ENCODE measurements at regions not wholly inside any gene's neighbourhood (a gene's known extent, or its start where the extent isn't known, plus 50 kb on each side); places are given as distances from the start of the nearest gene placed in this dataset.

DNA sequence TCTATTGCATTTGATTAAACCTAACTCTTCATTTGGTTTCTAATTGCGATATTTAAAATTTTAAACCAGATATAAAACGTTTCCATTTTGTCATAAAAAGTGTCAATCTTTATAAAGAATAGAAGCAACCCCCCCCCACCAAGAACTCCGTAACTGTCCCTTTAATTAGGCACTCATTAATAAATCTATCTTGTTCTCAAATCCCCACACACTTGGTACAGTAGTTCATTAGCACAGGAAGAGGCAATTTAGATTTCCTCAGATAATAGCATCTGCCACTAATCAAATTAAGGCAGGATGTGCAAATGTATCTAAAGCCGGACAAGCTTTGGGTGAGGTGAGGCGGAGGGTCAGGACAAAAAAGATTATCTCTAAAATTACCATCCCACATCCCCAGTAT, 1143.3 kb upstream of the AUTS2 start:
- Histone ChIP-seq H3K27me3 (ENCODE audit: control insufficient read depth in 4 of 4, insufficient read depth in 4 of 4, low read length in 3 of 4) (no peaks in the 10 kb centered on the region), H3K9me3 (ENCODE audit: control insufficient read depth in 4 of 4, low read length in 3 of 4) (peaks cover 0 to 2% (median 0%) of the 10 kb centered on the region in 4 donors), H3K27ac (ENCODE audit: low read depth in 1 of 2, low read length in 2 of 2) (no peak overlapping the region), H3K9ac (ENCODE audit: low read depth in 1 of 2, low read length in 2 of 2) (no peak overlapping the region), H3K36me3 (ENCODE audit: control insufficient read depth in 4 of 4, insufficient read depth in 3 of 4, low read depth in 1 of 4, low read length in 3 of 4) (no peaks in the 10 kb centered on the region), H3K4me3 (ENCODE audit: low read depth in 1 of 3, low read length in 3 of 3) (no peak overlapping the region), H3K4me1 (ENCODE audit: control insufficient read depth in 4 of 4, insufficient read depth in 4 of 4, low read length in 3 of 4) (no peaks in the 10 kb centered on the region)
- WGBS, result 54% methylated on average over 5 of the region's 5 CpGs
- DNase-seq (ENCODE audit: low spot score), result no peak
- TF ChIP-seq JUND (IDR thresholded peaks at IDR 0.05), result no peak
- TF ChIP-seq HNF4A (conservative IDR thresholded peaks at IDR 0.05), result no peak
- TF ChIP-seq, protein P1, sequence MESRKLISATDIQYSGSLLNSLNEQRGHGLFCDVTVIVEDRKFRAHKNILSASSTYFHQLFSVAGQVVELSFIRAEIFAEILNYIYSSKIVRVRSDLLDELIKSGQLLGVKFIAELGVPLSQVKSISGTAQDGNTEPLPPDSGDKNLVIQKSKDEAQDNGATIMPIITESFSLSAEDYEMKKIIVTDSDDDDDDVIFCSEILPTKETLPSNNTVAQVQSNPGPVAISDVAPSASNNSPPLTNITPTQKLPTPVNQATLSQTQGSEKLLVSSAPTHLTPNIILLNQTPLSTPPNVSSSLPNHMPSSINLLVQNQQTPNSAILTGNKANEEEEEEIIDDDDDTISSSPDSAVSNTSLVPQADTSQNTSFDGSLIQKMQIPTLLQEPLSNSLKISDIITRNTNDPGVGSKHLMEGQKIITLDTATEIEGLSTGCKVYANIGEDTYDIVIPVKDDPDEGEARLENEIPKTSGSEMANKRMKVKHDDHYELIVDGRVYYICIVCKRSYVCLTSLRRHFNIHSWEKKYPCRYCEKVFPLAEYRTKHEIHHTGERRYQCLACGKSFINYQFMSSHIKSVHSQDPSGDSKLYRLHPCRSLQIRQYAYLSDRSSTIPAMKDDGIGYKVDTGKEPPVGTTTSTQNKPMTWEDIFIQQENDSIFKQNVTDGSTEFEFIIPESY (IDR thresholded peaks at IDR 0.05), result no peak
- TF ChIP-seq, protein P2, sequence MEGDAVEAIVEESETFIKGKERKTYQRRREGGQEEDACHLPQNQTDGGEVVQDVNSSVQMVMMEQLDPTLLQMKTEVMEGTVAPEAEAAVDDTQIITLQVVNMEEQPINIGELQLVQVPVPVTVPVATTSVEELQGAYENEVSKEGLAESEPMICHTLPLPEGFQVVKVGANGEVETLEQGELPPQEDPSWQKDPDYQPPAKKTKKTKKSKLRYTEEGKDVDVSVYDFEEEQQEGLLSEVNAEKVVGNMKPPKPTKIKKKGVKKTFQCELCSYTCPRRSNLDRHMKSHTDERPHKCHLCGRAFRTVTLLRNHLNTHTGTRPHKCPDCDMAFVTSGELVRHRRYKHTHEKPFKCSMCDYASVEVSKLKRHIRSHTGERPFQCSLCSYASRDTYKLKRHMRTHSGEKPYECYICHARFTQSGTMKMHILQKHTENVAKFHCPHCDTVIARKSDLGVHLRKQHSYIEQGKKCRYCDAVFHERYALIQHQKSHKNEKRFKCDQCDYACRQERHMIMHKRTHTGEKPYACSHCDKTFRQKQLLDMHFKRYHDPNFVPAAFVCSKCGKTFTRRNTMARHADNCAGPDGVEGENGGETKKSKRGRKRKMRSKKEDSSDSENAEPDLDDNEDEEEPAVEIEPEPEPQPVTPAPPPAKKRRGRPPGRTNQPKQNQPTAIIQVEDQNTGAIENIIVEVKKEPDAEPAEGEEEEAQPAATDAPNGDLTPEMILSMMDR (IDR thresholded peaks at IDR 0.05; ENCODE audit: low read depth, low read length, missing input control), result no peak
- TF ChIP-seq REST (IDR thresholded peaks at IDR 0.05), result no peak
- TF ChIP-seq TAF1 (conservative IDR thresholded peaks at IDR 0.05), result no peak
- no peak for TF ChIP-seq HNF4G (IDR thresholded peaks at IDR 0.05)
- no peak for TF ChIP-seq GABPA (IDR thresholded peaks at IDR 0.05 in 1 of 2, conservative IDR thresholded peaks at IDR 0.05 in 1 of 2)
- TF ChIP-seq FOXA1 (IDR thresholded peaks at IDR 0.05), result no peak
- TF ChIP-seq, protein P3, sequence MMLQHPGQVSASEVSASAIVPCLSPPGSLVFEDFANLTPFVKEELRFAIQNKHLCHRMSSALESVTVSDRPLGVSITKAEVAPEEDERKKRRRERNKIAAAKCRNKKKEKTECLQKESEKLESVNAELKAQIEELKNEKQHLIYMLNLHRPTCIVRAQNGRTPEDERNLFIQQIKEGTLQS (IDR thresholded peaks at IDR 0.05), result no peak
- no peak for TF ChIP-seq MAX (IDR thresholded peaks at IDR 0.05)
- no peak for TF ChIP-seq SP1 (IDR thresholded peaks at IDR 0.05)
- TF ChIP-seq NR2F2 (IDR thresholded peaks at IDR 0.05), result no peak
- no peak for TF ChIP-seq FOXA2 (IDR thresholded peaks at IDR 0.05)
- no peak for TF ChIP-seq YY1 (IDR thresholded peaks at IDR 0.05)

DNA sequence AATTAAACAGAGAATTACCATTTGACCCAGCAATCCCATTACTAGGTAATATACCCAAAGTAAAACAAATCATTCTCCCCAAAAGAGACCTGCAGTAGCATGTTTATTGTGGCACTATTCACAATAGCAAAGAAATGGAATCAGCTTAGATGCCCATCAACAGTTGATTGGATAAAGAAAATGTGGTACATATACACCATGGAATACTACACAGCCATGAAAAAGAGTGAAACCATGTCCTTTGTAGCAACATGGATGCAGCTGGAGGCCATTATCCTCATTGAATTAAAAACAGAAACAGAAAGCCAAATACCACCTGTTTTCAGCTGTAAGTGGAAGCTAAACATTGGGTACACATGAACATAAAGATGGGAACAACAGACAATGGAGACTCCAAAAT, 1141.8 kb upstream of the AUTS2 start:
- no peak for DNase-seq (ENCODE audit: low spot score)
- no peaks in the 10 kb centered on the region for H3K4me1 ChIP-seq (ENCODE audit: control insufficient read depth in 4 of 4, insufficient read depth in 4 of 4, low read length in 3 of 4)
- no peaks in the 10 kb centered on the region for H3K27me3 ChIP-seq (ENCODE audit: control insufficient read depth in 4 of 4, insufficient read depth in 4 of 4, low read length in 3 of 4)
- TF ChIP-seq FOXA1 (IDR thresholded peaks at IDR 0.05) (no peak), SP1 (IDR thresholded peaks at IDR 0.05) (no peak), TAF1 (conservative IDR thresholded peaks at IDR 0.05) (no peak), MAX (IDR thresholded peaks at IDR 0.05) (no peak), RAD21 (IDR thresholded peaks at IDR 0.05) (no peak), FOXA2 (IDR thresholded peaks at IDR 0.05) (no peak), YY1 (IDR thresholded peaks at IDR 0.05) (no peak), REST (IDR thresholded peaks at IDR 0.05) (no peak)
- peaks cover 0 to 2% (median 0%) of the 10 kb centered on the region in 4 donors for H3K9me3 ChIP-seq (ENCODE audit: control insufficient read depth in 4 of 4, low read length in 3 of 4)
- no peak overlapping the region for H3K27ac ChIP-seq (ENCODE audit: low read depth in 1 of 2, low read length in 2 of 2)
- H3K9ac ChIP-seq (ENCODE audit: low read depth in 1 of 2, low read length in 2 of 2), result no peak overlapping the region
- H3K36me3 ChIP-seq (ENCODE audit: control insufficient read depth in 4 of 4, insufficient read depth in 3 of 4, low read depth in 1 of 4, low read length in 3 of 4), result no peaks in the 10 kb centered on the region
- no peak overlapping the region for H3K4me3 ChIP-seq (ENCODE audit: low read depth in 1 of 3, low read length in 3 of 3)
